Ectodermal cell (in vitro differentiated cells): ENCODE measurements at regions not wholly inside any gene's neighbourhood (a gene's known extent, or its start where the extent isn't known, plus 50 kb on each side); places are given as distances from the start of the nearest gene placed in this dataset.

ENCODE experiments used
- H3K27ac ChIP-seq: 2 replicates; pipeline ENCODE4 v1.7.0; 2013; ENCODE audit warnings: mild to moderate bottlenecking, low read depth, low read length; ENCODE audit not compliant: insufficient read depth, poor library complexity, severe bottlenecking
- H3K27me3 ChIP-seq: 2 replicates; pipeline ENCODE4 v1.7.0; 2013; ENCODE audit warnings: mild to moderate bottlenecking, low read length; ENCODE audit not compliant: insufficient read depth, control insufficient read depth, poor library complexity, severe bottlenecking
- H3K36me3 ChIP-seq: one replicate; pipeline ENCODE4 v1.7.0; 2013; ENCODE audit warnings: low read length; ENCODE audit not compliant: control insufficient read depth, insufficient read depth
- H3K4me1 ChIP-seq: one replicate; pipeline ENCODE4 v1.7.0; 2013; ENCODE audit warnings: low read length; ENCODE audit not compliant: control insufficient read depth, insufficient read depth
- H3K4me3 ChIP-seq: 2 replicates; pipeline ENCODE4 v1.7.0; 2013; ENCODE audit warnings: low read depth, low read length, control low read depth; ENCODE audit not compliant: insufficient read depth
- H3K9me3 ChIP-seq: 2 replicates; pipeline ENCODE4 v1.7.0; 2013; ENCODE audit warnings: mild to moderate bottlenecking, low read length, moderate library complexity; ENCODE audit not compliant: control insufficient read depth
- WGBS, 2 experiments: methylation state at CpG; one replicate each; pipeline ENCODE4 v1.1.7; 2013; ENCODE audit warnings: missing lambda C conversion rate in 2 of 2; 5-methylcytosine and 5-hydroxymethylcytosine counted together

DNA sequence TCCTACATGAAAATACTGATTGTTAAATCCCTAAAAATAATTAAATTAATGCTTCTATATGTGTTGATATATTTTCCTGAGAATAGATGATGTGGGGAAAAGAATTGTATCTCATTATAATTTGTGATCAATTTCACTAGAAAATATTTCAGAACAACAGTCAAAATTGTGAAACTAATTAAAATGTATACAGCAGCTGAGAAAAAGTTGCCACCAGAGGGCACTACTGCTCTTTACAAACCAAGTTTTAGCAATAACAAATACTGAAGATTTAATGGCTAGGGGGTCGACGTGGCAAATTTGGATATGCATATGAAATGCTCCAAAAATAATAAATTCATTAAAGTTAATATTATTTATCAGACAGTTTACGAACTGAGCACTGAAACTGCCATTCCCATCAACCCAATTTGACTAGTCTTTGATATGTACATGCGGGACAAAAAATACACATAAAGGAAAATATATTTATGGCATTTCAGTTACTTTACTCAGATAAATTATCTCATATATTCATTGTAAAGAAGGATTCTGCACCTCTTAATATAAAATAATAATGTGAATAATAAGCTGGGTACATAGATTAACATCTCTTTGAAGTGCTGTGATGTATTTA is 96.3 kb upstream of the TMPRSS15 start:
- H3K4me1 ChIP-seq, result no peaks in the 10 kb centered on the region
- H3K27me3 ChIP-seq, result no peaks in the 10 kb centered on the region
- H3K4me3 ChIP-seq, result no peak overlapping the region
- no peaks in the 10 kb centered on the region for H3K36me3 ChIP-seq
- no CpG with 5 or more reads among the region's 4 CpGs for WGBS, 2 experiments
- no peaks in the 10 kb centered on the region for H3K9me3 ChIP-seq
- H3K27ac ChIP-seq, result no peak overlapping the region

- Histone ChIP-seq H3K4me1 (no peaks in the 10 kb centered on the region), H3K9me3 (no peaks in the 10 kb centered on the region), H3K27me3 (no peaks in the 10 kb centered on the region), H3K27ac (no peak overlapping the region), H3K36me3 (no peaks in the 10 kb centered on the region), H3K4me3 (no peak overlapping the region)
- WGBS, 2 experiments, result 91 to 94% methylated on average over 11 of the region's 11 CpGs
These were observed 114.5 kb upstream of the TMPRSS15 start for GRCh38 chr21:18518054-18518481.

GRCh38 chr21:18521204-18521603 is 117.6 kb upstream of the TMPRSS15 start:
- Histone ChIP-seq H3K27ac (no peak overlapping the region), H3K36me3 (no peaks in the 10 kb centered on the region), H3K27me3 (no peaks in the 10 kb centered on the region), H3K4me1 (no peaks in the 10 kb centered on the region), H3K4me3 (no peak overlapping the region), H3K9me3 (no peaks in the 10 kb centered on the region)
- 71% methylated on average over 2 of the region's 2 CpGs for WGBS, 2 experiments

GRCh38 chr21:18522181-18522972 is 118.8 kb upstream of the TMPRSS15 start:
- no peak overlapping the region for H3K27ac ChIP-seq
- no peaks in the 10 kb centered on the region for H3K4me1 ChIP-seq
- WGBS, 2 experiments, result 92 to 98% methylated on average over 5 to 6 of the region's 7 CpGs
- no peaks in the 10 kb centered on the region for H3K9me3 ChIP-seq
- H3K27me3 ChIP-seq, result no peaks in the 10 kb centered on the region
- no peak overlapping the region for H3K4me3 ChIP-seq
- no peaks in the 10 kb centered on the region for H3K36me3 ChIP-seq

DNA sequence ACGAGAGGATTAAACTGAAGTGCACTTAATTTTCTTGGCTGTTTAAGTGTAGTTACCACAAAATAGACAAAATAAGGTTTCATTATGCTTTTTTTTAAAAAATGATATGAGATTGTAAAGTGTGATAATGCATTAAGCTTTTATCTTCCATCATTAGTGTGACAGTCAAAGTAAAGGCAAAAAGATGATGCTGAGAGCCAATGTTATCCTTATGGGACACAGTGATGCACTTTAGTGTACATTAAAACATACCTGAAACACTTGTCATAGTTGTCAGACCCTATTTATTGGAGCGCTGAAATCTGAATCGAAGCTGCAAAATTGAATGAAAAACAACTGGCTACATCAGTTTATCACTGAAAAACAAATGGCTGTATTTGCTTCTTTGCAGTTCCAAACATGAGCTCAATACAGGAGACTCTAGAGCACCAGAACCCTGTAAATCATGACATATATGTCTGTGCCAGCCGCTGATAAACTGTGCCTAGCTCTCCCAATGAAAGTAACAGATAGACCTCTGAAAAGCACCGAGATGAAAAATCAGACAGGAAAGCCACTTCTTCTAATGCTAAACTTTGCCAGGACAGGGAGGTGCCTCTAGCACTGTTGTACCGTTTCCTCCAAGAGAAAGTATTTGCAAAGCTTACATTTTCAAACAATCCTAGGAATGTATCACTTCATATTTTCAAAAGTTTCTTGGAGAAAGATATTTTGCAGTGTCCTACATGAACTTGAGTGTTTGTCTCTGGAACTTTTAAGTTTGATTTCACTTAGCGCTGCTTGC is 120.7 kb upstream of the TMPRSS15 start:
- Histone ChIP-seq H3K27ac (no peak overlapping the region), H3K4me1 (no peaks in the 10 kb centered on the region), H3K4me3 (no peak overlapping the region), H3K27me3 (no peaks in the 10 kb centered on the region), H3K36me3 (no peaks in the 10 kb centered on the region), H3K9me3 (no peaks in the 10 kb centered on the region)
- WGBS, 2 experiments, result 93 to 96% methylated on average over 7 of the region's 7 CpGs

- 71 to 100% methylated on average over 1 of the region's 1 CpG for WGBS, 2 experiments
- Histone ChIP-seq H3K27me3 (no peaks in the 10 kb centered on the region), H3K9me3 (no peaks in the 10 kb centered on the region), H3K4me1 (no peaks in the 10 kb centered on the region), H3K36me3 (no peaks in the 10 kb centered on the region), H3K27ac (no peak overlapping the region), H3K4me3 (no peak overlapping the region)
These were observed 125.7 kb upstream of the TMPRSS15 start for GRCh38 chr21:18529254-18529653.

- Histone ChIP-seq H3K4me1 (no peaks in the 10 kb centered on the region), H3K36me3 (no peaks in the 10 kb centered on the region), H3K9me3 (no peaks in the 10 kb centered on the region), H3K27ac (no peak overlapping the region), H3K4me3 (no peak overlapping the region), H3K27me3 (no peaks in the 10 kb centered on the region)
- 88% methylated on average over 1 of the region's 2 CpGs; no CpG with 5 or more reads in 1 of the 2 experiments for whole genome bisulfite sequencing, 2 experiments
These were observed 138.5 kb upstream of the TMPRSS15 start for GRCh38 chr21:18542081-18542480.

- 89% methylated on average over 1 of the region's 1 CpG; no CpG with 5 or more reads in 1 of the 2 experiments for WGBS, 2 experiments
- Histone ChIP-seq H3K4me1 (no peaks in the 10 kb centered on the region), H3K9me3 (no peaks in the 10 kb centered on the region), H3K27me3 (no peaks in the 10 kb centered on the region), H3K27ac (no peak overlapping the region), H3K36me3 (no peaks in the 10 kb centered on the region), H3K4me3 (no peak overlapping the region)
These were observed 142.3 kb upstream of the TMPRSS15 start for GRCh38 chr21:18545908-18546307.

GRCh38 chr21:18547347-18547746 is 143.8 kb upstream of the TMPRSS15 start:
- WGBS, 2 experiments, result 87 to 95% methylated on average over 1 of the region's 1 CpG
- Histone ChIP-seq H3K27ac (no peak overlapping the region), H3K4me3 (no peak overlapping the region), H3K36me3 (no peaks in the 10 kb centered on the region), H3K27me3 (no peaks in the 10 kb centered on the region), H3K4me1 (no peaks in the 10 kb centered on the region), H3K9me3 (no peaks in the 10 kb centered on the region)

DNA sequence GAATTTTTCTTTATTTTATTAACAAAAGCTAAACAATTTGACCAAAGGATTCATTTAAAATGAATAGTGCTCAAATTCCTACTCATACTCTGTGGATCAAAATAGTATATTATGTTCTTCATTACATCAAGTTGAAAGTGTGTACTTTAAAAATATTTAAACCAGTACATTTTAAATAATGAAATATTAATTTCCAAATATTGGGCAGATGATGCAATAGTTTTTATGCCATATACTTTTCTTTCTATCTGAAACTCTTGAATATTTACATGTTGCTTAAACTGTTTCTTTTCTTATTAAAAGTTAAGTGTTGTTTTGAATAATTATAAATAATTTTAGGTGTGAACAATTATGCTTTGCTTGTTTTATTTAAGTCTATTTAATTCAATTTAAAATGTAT is 144.7 kb upstream of the TMPRSS15 start:
- H3K9me3 ChIP-seq, result no peaks in the 10 kb centered on the region
- no peaks in the 10 kb centered on the region for H3K4me1 ChIP-seq
- no peak overlapping the region for H3K4me3 ChIP-seq
- H3K27ac ChIP-seq, result no peak overlapping the region
- H3K36me3 ChIP-seq, result no peaks in the 10 kb centered on the region
- no peaks in the 10 kb centered on the region for H3K27me3 ChIP-seq
